NCI-H524 treated with DMSO at 0.1 percent for 48 hours (cell line): ENCODE measurements at regions not wholly inside any gene's neighbourhood (a gene's known extent, or its start where the extent isn't known, plus 50 kb on each side); places are given as distances from the start of the nearest gene placed in this dataset.
"Not testable (repeated sequence)": the region's sequence is repeated elsewhere in the genome, so short reads cannot be mapped to it uniquely, and the experiment has no call there.

Experiments
- DNase-seq: peaks from one replicate; lab custom pipeline; 2025; lab: John Stamatoyannopoulos, UW

GRCh38 chr14:25868521-25869314 lies 729.1 kb downstream of the NOVA1 start:
- DNase-seq: no peak

DNA sequence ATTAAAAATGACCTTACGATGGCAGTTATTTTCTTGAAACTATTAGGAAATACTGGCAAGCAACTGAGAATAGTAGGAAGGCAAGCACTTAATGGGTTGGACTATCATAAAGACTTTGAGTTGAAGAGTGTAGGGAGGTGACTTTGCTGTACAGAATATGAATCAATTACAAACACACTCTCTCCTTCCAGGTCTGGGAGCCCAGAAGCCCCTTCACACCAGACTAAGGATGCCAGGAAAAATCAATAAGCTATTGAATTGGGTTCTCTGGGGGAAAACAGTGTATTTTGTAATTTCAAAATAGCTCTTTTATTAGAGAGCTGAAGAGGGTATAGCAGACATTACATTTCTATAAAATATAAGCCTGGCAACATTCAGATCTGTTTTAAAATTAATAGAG lies 736.4 kb downstream of the NOVA1 start:
- no peak for DNase-seq

DNA sequence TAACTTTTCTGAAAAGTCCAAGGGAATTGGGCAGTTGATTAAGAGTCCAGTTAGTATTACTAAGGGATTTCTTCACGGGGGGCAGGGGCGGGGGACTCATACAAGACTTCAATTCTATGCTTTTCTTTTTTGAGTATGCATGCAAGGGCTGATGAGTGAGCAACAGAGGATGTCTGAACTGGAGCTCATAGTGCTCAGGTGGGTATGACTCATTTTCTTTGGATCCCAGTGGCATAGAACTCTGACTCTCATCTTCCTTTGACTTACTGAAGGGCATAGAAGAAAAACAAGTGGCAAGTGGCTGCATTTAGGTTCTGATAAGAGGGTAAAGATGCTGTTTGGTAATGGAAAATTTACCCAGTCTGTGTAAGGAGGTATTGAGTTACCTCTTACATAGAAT lies 749.2 kb downstream of the NOVA1 start:
- no peak for DNase-seq

GRCh38 chr14:25846246-25846645 lies 751.6 kb downstream of the NOVA1 start:
- no peak for DNase-seq

- DNase-seq: no peak
Observed at GRCh38 chr14:25843481-25844470, 754.1 kb downstream of the NOVA1 start.

DNA sequence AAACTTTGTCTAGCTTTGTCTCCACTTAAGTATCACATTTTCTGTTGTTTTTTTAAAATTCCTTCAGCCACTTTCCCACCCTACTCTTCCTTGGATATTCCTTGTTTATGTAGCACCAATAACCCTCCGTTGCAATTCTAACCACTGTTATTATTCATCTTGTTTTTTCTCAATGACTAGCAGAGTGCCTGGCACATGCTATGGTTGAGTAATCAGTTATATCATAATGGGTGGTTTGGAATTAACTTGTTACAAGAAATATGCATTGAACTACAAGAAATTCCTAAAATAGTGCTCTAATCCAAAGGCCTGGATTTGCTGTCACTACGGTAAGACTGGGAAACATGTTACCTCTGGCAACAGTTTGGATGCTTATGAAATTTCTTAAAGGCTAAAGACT lies 756.6 kb downstream of the NOVA1 start:
- no peak for DNase-seq

DNA sequence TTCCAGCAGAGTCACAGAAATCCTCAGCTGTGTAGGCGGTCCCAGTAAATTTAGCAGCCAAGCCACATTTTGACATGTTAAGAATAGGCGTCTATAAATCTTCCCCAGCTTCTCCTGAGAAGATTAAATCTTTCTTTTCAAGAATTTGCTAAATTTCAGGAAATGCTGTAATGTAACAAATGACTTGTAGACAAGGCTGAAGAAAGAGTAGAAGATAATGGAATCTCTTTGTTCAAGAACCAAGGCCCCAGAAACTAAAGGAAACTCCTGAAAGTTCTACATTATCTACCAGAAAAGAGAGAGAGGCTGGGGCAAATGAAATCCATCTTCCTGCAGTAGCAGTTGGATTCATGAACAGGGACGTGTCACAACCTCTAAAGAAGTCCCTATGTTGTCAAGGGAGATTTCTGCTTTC lies 760.3 kb downstream of the NOVA1 start:
- no peak for DNase-seq

- no peak for DNase-seq
Observed at GRCh38 chr14:25836636-25837035, 761.2 kb downstream of the NOVA1 start.

GRCh38 chr14:25833341-25834126 lies 764.3 kb downstream of the NOVA1 start:
- no peak for DNase-seq

GRCh38 chr14:25832585-25832984 lies 765.2 kb downstream of the NOVA1 start:
- DNase-seq: no peak

- DNase-seq: no peak
Observed at GRCh38 chr14:25828562-25828961, 769.3 kb downstream of the NOVA1 start.

DNA sequence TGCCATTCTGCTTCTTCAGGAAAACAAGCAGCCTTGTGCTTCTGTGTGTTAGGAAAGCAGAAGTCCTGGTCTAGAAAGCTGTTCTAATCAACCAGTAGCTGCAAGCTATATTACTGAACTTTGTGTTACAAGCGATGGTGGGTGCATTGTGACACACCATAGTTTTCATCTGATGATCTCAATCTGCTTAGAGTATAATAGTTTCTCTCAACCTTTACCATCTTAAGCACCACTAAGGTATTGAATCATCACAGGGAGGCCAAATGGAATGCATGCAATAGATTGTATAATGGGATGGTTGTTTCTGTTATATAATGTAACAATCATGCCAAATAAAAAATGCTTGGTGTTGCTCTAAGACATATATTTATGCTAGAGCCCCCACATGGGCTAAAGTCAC lies 771.7 kb downstream of the NOVA1 start:
- DNase-seq: no peak

- no peak for DNase-seq
Observed at GRCh38 chr14:25820368-25820767, 770.4 kb upstream of the STXBP6 start.

DNA sequence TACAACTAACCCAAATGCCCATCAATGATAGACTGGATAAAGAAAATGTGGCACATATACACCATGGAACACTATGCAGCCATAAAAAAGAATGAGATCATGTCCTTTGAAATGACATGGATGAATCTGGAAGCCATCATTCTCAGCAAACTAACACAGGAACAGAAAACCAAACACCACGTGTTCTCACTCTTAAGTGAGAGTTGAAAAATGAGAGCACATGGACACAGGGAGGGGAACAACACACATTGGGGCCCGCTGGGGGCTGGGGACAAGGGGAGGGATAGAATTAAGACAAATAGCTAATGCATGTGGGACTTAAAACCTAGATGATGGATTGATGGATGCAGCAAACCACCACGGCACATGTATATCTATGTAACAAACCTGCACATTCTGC lies 764.7 kb upstream of the STXBP6 start:
- DNase-seq: not testable (repeated sequence)

DNA sequence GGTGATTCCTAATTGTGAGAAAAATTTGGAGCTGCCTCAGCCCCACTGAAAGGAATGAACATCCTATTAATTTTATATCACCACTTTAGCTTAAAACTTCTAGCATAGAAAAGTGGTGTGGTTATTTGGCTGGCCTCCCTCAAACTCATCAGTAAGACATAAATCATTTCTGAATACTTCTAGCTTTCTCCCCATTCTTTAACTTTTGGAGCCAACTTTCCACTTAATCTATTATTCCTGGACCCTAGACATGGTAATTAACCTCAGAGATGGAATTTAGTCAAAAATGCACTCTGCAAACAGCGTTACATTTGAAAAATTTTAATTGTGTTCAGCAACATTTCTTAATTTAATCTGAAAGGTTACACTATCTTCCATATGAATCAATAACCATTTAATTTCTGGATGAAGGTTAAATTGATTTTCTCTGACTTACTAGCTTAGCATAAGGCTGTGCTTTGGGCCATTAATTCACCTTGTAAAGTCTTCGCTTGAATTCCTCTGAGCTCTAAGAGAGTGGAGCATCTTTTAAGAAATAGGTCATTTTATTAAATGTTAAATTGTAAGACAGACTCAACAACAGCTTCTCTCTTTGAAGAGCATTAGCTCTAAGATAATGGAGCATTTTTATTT lies 753.6 kb upstream of the STXBP6 start:
- DNase-seq: no peak

GRCh38 chr14:25800841-25801240 lies 750.9 kb upstream of the STXBP6 start:
- DNase-seq: no peak

DNA sequence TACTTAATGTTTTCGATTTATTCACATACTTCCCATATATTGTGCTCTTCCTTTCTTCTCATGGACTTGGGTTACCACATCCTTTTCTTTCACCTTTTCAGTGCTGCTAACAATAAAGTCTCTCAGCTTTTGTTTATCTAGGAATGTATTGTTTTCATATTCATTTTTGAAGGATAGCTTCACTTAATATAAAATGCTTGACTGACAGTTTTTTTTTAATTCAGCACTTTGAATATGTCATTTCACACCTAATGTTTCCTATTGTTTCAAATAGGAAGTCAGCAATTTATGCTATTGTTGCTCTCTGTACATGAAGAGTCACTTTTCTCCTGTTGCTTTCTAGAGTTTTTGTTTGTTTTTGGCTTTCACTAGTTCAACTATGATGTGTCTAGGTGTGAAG lies 738.3 kb upstream of the STXBP6 start:
- DNase-seq: no peak

DNA sequence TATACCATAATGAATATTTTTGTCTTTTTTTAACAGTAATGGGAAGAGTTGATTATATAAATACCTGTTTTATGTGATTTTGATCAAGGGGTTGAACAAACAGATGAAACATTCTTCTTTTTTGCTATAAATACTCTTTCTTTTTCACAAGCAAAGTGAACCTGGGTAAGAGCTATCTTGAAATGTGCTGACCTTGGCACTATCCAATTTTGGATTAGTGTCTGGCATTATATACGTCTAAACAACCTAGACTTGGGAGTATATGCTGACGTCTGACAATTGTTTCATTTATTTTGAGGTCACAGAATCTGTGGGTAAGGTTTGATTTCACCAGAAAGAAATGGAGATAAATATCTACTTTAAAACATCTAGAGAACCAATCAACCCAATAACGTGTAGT lies 716.0 kb upstream of the STXBP6 start:
- no peak for DNase-seq

DNA sequence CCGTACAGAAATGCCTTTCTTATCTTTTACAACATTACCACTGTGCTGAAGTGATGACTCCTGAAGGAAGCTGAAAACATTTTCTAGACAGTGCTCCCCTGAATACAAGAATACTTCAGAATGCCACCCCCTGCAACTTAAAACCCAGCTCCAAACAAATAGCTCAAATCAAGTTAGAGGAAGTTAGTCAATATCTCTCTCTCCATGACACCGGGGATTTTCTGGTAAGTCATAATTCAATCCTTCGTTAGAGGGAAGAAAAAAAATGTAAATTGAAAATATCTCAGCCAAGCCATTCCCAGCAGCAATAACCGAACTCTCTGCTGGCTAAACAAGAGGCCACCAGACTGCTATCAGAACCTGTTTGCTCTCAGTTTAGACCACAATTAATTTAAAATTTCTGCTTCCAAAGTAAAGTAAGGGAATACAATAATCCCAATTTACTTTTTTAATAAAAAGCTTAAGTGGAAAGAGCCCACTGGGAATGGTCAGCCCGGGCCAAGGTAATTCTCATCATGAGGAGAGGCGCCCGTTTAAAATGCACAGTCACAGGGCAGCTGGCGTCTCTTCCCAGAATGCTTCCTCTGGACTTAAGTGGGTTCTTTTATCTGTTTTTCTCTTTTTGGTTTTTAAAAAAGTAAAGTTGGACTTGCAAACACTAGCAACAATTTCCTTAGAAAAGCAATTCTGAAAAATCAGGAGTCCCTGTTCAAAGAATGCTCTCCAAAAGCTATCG lies 710.1 kb upstream of the STXBP6 start:
- no peak for DNase-seq

DNA sequence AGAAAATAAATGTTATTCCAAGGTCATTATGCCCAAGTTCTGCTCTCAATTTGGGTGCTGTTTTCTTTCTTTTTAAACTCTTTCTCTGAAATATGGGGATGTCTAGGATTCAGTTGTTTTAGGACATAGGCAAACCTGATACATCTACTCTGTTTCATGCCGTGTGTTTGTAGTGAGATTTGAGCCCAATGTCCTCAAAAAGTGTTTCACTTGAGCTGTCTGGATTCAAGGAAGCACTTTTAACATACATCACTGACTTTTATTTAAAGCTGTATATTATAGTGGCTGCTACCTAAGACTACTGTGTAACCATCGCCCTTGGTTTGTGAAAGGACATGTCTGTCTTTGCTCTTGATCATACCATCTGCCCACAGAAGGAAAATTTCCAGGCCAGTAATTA lies 709.3 kb upstream of the STXBP6 start:
- no peak for DNase-seq

DNA sequence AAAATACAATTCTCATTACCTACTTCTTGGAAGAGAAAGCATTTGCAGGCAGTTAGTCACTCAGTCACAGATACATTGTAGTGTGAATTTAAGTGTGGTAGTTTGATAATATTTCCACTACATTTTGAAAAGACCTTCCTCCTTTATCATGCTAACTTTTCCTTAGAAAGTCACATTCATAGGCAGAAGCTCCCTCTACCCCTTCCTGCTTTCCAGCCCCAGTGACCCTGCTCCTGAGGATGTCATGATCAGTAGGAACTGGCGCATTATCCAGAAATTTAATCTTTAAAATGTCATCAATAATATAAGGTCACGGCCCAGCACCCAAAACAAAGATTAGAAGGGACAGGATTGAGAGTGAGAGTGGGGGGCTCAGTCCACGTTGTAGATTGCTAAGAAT lies 707.4 kb upstream of the STXBP6 start:
- no peak for DNase-seq
